Kidney (tissue), 13 donors: ENCODE measurements at regions not wholly inside any gene's neighbourhood (a gene's known extent, or its start where the extent isn't known, plus 50 kb on each side); places are given as distances from the start of the nearest gene placed in this dataset.
"Not testable (repeated sequence)": the region's sequence is repeated elsewhere in the genome, so short reads cannot be mapped to it uniquely, and the experiment has no call there.

Experiments
- DNase-seq, 5 donors: peaks; one replicate each; pipeline ENCODE4 v3.0.0-alpha.2; 2013 to 2020
- FAIRE-seq: peaks from 2 replicates; lab custom pipeline; 2012; peaks lifted over from hg19 to GRCh38; lab: Jason Lieb, UNC
- H3K27ac ChIP-seq, 2 donors: one replicate each; pipeline ENCODE4 v1.7.0; 2013; ENCODE audit warnings: low read depth in 2 of 2, low read length in 2 of 2, inconsistent platforms in 1 of 2
- H3K27me3 ChIP-seq: one replicate; pipeline ENCODE4 v1.7.1; 2013; ENCODE audit warnings: low read length, inconsistent platforms; ENCODE audit not compliant: control insufficient read depth, insufficient read depth
- H3K36me3 ChIP-seq, 3 donors: one replicate each; pipeline versions ENCODE4 v1.7.0 to v1.7.1; 2013; ENCODE audit warnings: low read length in 3 of 3, control low read depth in 1 of 3, inconsistent platforms in 1 of 3; ENCODE audit not compliant: insufficient read depth in 3 of 3, control insufficient read depth in 2 of 3
- H3K4me1 ChIP-seq, 3 donors: one replicate each; pipeline versions ENCODE4 v1.7.0 to v1.7.1; 2013; ENCODE audit warnings: low read length in 3 of 3, inconsistent platforms in 1 of 3, low read depth in 1 of 3; ENCODE audit not compliant: control insufficient read depth in 2 of 3, insufficient read depth in 2 of 3
- H3K4me3 ChIP-seq, 3 donors: one replicate each; pipeline versions ENCODE4 v1.7.0 to v1.8.1; 2013; ENCODE audit warnings: low read length in 3 of 3, control low read depth in 1 of 3, inconsistent platforms in 1 of 3
- H3K9ac ChIP-seq, 3 donors: one replicate each; pipeline versions ENCODE4 v1.7.0 to v1.7.1; 2013; ENCODE audit warnings: low read length in 3 of 3, control low read depth in 1 of 3, inconsistent platforms in 1 of 3
- H3K9me3 ChIP-seq, 3 donors: one replicate each; pipeline versions ENCODE4 v1.7.0 to v1.7.1; 2013; ENCODE audit warnings: low read length in 3 of 3, control low read depth in 1 of 3, inconsistent platforms in 1 of 3; ENCODE audit not compliant: control insufficient read depth in 2 of 3, insufficient read depth in 1 of 3
- intact Hi-C: fragments of 100-400 bp; cut with DNase I; formaldehyde crosslinking; loops from one replicate; pipeline ENCODE4 v1.11.1; 2022
- TF ChIP-seq, protein P1 (sequence below): IDR thresholded peaks from 3 replicates; pipeline ENCODE4 v1.5.1; 2012; ENCODE audit warnings: mild to moderate bottlenecking, moderate library complexity, borderline replicate concordance; ENCODE audit not compliant: insufficient read depth; ENCODE audit errors: extremely low read depth
- donor health status: control.
- donor health status: control.
- donor health status: control.
- donor health status: control.
- donor health status: control.
- donor health status: DM: yes; HTN: yes; CAD: no.
- donor health status: Normal renal cell carcinoma (clear cell type).

DNA sequence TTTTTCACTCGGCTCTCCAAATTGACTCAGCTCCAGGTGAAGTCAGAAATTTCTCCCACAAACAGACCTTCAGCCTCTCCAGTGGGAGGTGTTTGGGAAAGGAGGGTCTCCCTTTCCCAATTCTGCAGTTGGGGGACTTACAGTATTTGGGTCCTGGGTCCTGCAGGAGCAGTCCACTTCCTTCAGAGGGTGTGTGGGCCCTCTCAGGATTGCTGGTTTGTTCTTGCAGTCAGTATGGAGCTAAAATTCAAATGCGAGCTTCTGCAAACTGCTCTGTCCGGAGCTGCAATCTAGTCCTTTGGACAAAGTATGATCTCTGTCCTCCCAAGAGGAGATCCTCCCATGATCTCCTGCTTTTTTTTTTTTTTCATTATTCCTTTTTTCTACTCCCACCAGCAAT lies 87.9 kb upstream of the MSTN start:
- H3K9ac ChIP-seq = no peak overlapping the region
- H3K4me1 ChIP-seq = no peaks in the 10 kb centered on the region
- FAIRE-seq = no peak
- TF ChIP-seq, protein P1, sequence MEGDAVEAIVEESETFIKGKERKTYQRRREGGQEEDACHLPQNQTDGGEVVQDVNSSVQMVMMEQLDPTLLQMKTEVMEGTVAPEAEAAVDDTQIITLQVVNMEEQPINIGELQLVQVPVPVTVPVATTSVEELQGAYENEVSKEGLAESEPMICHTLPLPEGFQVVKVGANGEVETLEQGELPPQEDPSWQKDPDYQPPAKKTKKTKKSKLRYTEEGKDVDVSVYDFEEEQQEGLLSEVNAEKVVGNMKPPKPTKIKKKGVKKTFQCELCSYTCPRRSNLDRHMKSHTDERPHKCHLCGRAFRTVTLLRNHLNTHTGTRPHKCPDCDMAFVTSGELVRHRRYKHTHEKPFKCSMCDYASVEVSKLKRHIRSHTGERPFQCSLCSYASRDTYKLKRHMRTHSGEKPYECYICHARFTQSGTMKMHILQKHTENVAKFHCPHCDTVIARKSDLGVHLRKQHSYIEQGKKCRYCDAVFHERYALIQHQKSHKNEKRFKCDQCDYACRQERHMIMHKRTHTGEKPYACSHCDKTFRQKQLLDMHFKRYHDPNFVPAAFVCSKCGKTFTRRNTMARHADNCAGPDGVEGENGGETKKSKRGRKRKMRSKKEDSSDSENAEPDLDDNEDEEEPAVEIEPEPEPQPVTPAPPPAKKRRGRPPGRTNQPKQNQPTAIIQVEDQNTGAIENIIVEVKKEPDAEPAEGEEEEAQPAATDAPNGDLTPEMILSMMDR = no peak
- intact Hi-C loops = no loop called here
- H3K27ac ChIP-seq = no peak overlapping the region
- H3K27me3 ChIP-seq = no peaks in the 10 kb centered on the region
- no peaks in the 10 kb centered on the region for H3K36me3 ChIP-seq
- peaks cover 0 to 4% (median 0%) of the 10 kb centered on the region in 3 donors for H3K9me3 ChIP-seq
- DNase-seq = no peak
- H3K4me3 ChIP-seq = no peak overlapping the region

DNA sequence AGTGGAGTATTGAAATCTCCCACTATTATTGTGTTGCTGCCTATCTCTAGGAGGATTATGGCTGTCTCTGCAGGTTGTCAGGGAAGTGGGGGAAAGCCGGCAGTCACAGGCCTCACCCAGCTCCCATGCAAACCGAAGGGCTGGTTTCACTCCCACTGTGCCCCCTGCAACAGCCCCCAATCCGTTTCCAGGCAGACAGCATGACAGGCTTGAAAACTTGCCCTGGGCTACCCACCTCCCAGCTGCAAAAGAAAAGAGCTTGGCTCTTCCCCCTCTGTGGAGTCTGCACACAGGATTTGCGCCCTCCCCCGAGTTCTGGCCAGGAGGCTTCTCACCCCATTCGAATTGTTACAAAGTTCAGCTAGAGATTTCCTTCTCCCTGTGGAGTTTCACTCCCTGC lies 87.4 kb upstream of the MSTN start:
- DNase-seq (no peak), FAIRE-seq (no peak)
- Histone ChIP-seq H3K9ac (no peak overlapping the region), H3K27ac (no peak overlapping the region), H3K9me3 (peaks cover 0 to 4% (median 0%) of the 10 kb centered on the region in 3 donors), H3K4me1 (no peaks in the 10 kb centered on the region), H3K27me3 (no peaks in the 10 kb centered on the region), H3K4me3 (no peak overlapping the region), H3K36me3 (no peaks in the 10 kb centered on the region)
- intact Hi-C loops = no loop called here
- TF ChIP-seq, protein P1 = no peak

DNA sequence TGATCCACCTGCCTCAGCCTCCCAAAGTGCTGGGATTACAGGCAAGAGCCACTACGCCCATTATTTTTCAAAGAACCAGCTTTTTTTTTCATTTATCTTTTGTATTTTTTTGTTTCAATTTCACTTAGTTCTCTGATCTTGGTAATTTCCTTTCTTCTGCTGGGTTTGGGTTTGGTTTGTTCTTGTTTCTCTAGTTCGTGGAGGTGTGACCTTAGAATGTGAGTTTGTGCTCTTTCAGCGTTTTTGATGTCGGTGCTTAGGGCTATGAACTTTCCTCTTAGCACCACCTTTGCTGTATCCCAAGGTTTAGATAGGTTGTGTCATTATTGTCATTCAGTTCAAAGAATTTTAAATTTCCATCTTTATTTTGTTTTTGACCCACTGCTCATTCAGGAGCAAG lies 86.7 kb upstream of the MSTN start:
- Histone ChIP-seq H3K27me3 (no peaks in the 10 kb centered on the region), H3K9me3 (peaks cover 0 to 4% (median 0%) of the 10 kb centered on the region in 3 donors), H3K36me3 (no peaks in the 10 kb centered on the region), H3K9ac (no peak overlapping the region), H3K27ac (no peak overlapping the region), H3K4me1 (no peaks in the 10 kb centered on the region), H3K4me3 (no peak overlapping the region)
- TF ChIP-seq, protein P1 = no peak
- intact Hi-C loops = no loop called here
- DNase-seq (no peak), FAIRE-seq (no peak)

DNA sequence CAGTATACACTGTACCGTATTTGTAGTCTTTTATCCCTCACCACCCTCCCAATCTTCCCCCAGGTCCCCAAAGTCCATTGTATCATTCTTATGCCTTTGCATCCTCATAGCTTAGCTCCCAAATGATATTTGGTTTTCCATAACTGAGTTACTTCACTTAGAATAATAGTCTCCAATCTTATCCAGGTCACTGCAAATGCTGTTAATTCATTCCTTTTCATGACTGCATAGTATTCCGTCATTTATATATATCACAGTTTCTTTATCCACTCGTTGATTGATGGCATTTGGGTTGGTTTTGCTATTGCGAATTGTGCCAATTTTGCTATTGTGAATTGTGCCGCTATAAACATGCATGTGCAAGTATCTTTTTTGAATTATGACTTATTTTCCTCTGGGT lies 83.6 kb upstream of the MSTN start:
- H3K9ac ChIP-seq, H3K27ac ChIP-seq, H3K4me1 ChIP-seq, H3K36me3 ChIP-seq, H3K4me3 ChIP-seq, H3K27me3 ChIP-seq, intact Hi-C loops, DNase-seq, FAIRE-seq, H3K9me3 ChIP-seq: not testable (repeated sequence)

DNA sequence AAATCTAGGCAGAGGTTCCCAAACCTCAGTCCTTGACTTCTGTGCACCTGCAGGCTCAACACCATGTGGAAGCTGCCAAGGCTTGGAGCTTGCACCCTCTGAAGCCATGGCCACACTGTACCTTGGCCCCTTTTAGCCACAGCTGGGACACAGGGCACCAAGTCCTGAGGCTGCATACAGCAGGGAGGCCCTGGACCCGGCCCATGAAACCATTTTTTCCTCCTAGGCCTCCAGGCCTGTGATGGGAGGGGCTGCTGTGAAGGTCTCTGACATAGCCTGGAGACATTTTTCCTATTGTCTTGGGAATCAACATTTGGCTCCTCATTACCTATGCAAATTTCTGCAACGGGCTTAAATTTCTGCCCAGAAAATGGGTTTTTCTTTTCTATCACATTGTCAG lies 77.9 kb upstream of the MSTN start:
- H3K27me3 ChIP-seq, H3K27ac ChIP-seq, H3K36me3 ChIP-seq, H3K4me3 ChIP-seq, H3K4me1 ChIP-seq, H3K9ac ChIP-seq, intact Hi-C loops, DNase-seq, FAIRE-seq, H3K9me3 ChIP-seq: not testable (repeated sequence)
